HepG2 (cell line): ENCODE measurements at regions not wholly inside any gene's neighbourhood (a gene's known extent, or its start where the extent isn't known, plus 50 kb on each side); places are given as distances from the start of the nearest gene placed in this dataset.

ENCODE experiments used
- ATAC-seq: fragments of 200-7000 bp; cut with Tn5 transposase; 3 replicates; pipeline ENCODE4 v1.9.1; 2020; ENCODE audit warnings: mild to moderate bottlenecking, moderate library complexity
- BruUV-seq: library from RNA; stranded (reverse); fragments of 400-500 nt; replicated peaks from 2 replicates; lab custom pipeline; 2021; lab: Mats Ljungman, UMichigan
- CTCF ChIA-PET: fragments of 300-600 bp; formaldehyde crosslinking; extraction: SDS; loops from one replicate; lab custom pipeline; 2021; ENCODE audit warnings: low total read pairs, inconsistent platforms, low intra/inter-chr PET ratio; lab: Yijun Ruan, JAX
- POLR2A ChIA-PET: fragments of 350-600 bp; sonication (Branson Sonifier 250); formaldehyde crosslinking; loops from one replicate; lab custom pipeline; 2020; ENCODE audit warnings: antibody characterized with exemption, inconsistent platforms; lab: Yijun Ruan, JAX
- DNase-seq: peaks from one replicate; pipeline ENCODE4 v3.0.0-alpha.2; 2015; ENCODE audit warnings: low spot score
- FAIRE-seq: peaks from 3 replicates; lab custom pipeline; 2011; peaks lifted over from hg19 to GRCh38; lab: Jason Lieb, UNC
- H2AFZ ChIP-seq: one replicate; pipeline ENCODE4 v1.6.1; 2011; ENCODE audit warnings: low read length, inconsistent platforms
- H3K27ac ChIP-seq: fragments of 300-600 bp; 3 replicates; pipeline ENCODE4 v1.8.0; 2011; ENCODE audit warnings: mixed run types, mild to moderate bottlenecking, mixed read lengths, low read length, inconsistent platforms; ENCODE audit not compliant: insufficient read depth; ENCODE audit errors: extremely low read length
- H3K27me3 ChIP-seq, 2 experiments: fragments of 200-600 bp in 1 of 2; 2 replicates in 1 of 2; 3 replicates in 1 of 2; pipeline versions ENCODE4 v1.6.0 to v1.8.0; 2011; ENCODE audit warnings: low read length in 2 of 2, mild to moderate bottlenecking in 2 of 2, moderate library complexity in 2 of 2, inconsistent platforms in 1 of 2; ENCODE audit not compliant: insufficient read depth in 2 of 2, control insufficient read depth in 1 of 2
- H3K36me3 ChIP-seq, 2 experiments: fragments of 200-600 bp in 1 of 2; replicated peaks in 1 of 2; 2 replicates in 1 of 2; 3 replicates in 1 of 2; pipeline versions ENCODE4 v1.5.1 to v1.8.0; 2011; ENCODE audit warnings: low read length in 2 of 2, inconsistent platforms in 1 of 2; ENCODE audit not compliant: insufficient read depth in 2 of 2, control insufficient read depth in 1 of 2
- H3K4me1 ChIP-seq: 2 replicates; pipeline ENCODE4 v1.5.1; 2012; ENCODE audit warnings: low read length, inconsistent platforms; ENCODE audit not compliant: insufficient read depth
- H3K4me2 ChIP-seq: 2 replicates; pipeline ENCODE4 v1.6.0; 2011; ENCODE audit warnings: low read depth, low read length, inconsistent platforms
- H3K4me3 ChIP-seq, 3 experiments: fragments of 200-600 bp in 1 of 3; sonication (generic), shearing (Covaris generic) in 1 of 3; replicated peaks in 1 of 3; 2 replicates each; pipeline ENCODE4 v1.5.1; 2011 to 2016; ENCODE audit warnings: low read length in 3 of 3, inconsistent platforms in 2 of 3, low read depth in 2 of 3, mild to moderate bottlenecking in 2 of 3, control low read depth in 1 of 3, mixed read lengths in 1 of 3; ENCODE audit not compliant: insufficient read depth in 1 of 3
- H3K79me2 ChIP-seq: one replicate; pipeline ENCODE4 v1.6.1; 2011; ENCODE audit warnings: low read length, inconsistent platforms; ENCODE audit not compliant: insufficient read depth
- H3K9ac ChIP-seq: 2 replicates; pipeline ENCODE4 v1.6.0; 2011; ENCODE audit warnings: mild to moderate bottlenecking, low read depth, low read length, inconsistent platforms; ENCODE audit not compliant: insufficient read depth
- H3K9me3 ChIP-seq: 2 replicates; pipeline ENCODE4 v1.5.1; 2012; ENCODE audit warnings: mild to moderate bottlenecking, low read length
- H4K20me1 ChIP-seq: 2 replicates; pipeline ENCODE4 v1.6.0; 2011; ENCODE audit warnings: inconsistent platforms, mild to moderate bottlenecking, low read length, moderate library complexity; ENCODE audit not compliant: insufficient read depth
- ELF4 ChIP-seq: sonication (generic); formaldehyde crosslinking; IDR thresholded peaks from 2 replicates; pipeline ENCODE4 v1.5.0; 2020; ENCODE audit warnings: missing genetic modification reagents, mild to moderate bottlenecking, moderate library complexity, borderline replicate concordance
- NCOA2 ChIP-seq: sonication (generic); formaldehyde crosslinking; IDR thresholded peaks from 2 replicates; pipeline ENCODE4 v1.8.0; 2022; ENCODE audit warnings: inconsistent platforms
- POLR2G ChIP-seq: fragments of 200-400 bp; formaldehyde crosslinking; IDR thresholded peaks from 2 replicates; pipeline ENCODE4 v1.6.1; 2018; ENCODE audit warnings: mild to moderate bottlenecking, low read depth, low read length, moderate library complexity
- RFX3 ChIP-seq: IDR thresholded peaks from 2 replicates; pipeline ENCODE4 v1.6.1; 2016; ENCODE audit warnings: missing biosample characterization, missing genetic modification reagents
- ZNF329 ChIP-seq: sonication (generic); formaldehyde crosslinking; IDR thresholded peaks from 2 replicates; pipeline ENCODE4 v1.9.0; 2021; ENCODE audit warnings: low read depth, mild to moderate bottlenecking, missing genetic modification reagents
- ZNF607 ChIP-seq: sonication (generic); formaldehyde crosslinking; IDR thresholded peaks from 2 replicates; pipeline ENCODE4 v1.5.1; 2020; ENCODE audit warnings: missing genetic modification reagents, mild to moderate bottlenecking, borderline replicate concordance
- in situ Hi-C: cut with HindIII; loops from 2 replicates; pipeline ENCODE4 v1.10.0; 2017; ENCODE audit warnings: low pct_unique_long_range_greater_than_20kb; ENCODE audit not compliant: extremely low pct_ligation_motif_present
- intact Hi-C: fragments of 100-400 bp; cut with micrococcal nuclease; formaldehyde crosslinking; loops from one replicate; pipeline ENCODE4 v1.10.0; 2022; ENCODE audit not compliant: unreplicated experiment
- TF ChIP-seq, protein P1 (sequence below): sonication (generic); formaldehyde crosslinking; IDR thresholded peaks from 2 replicates; pipeline ENCODE4 v1.9.0; 2021; ENCODE audit warnings: missing genetic modification reagents, borderline replicate concordance
- TF ChIP-seq, protein P2 (sequence below): sonication (generic); formaldehyde crosslinking; IDR thresholded peaks from 2 replicates; pipeline ENCODE4 v1.4.0; 2020; ENCODE audit warnings: missing genetic modification reagents

DNA sequence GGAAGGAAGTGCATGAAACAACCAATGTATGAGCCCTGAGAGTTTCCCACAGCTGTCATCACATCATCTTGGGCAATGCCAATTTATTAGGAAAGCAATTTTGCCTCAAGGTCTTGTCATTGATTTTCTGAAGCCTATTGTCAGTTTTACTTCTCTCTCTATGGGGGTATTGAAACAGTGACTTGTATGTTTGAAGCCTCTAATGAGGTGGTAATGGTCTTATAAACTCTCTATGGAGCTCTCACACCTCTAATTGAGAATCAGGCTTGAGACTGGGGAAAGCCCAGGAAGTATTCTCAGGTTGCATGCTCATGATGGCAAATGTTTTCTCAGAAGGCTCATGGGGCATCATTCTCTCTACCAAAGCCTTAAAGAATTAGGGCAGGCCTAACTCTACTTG lies 308.2 kb upstream of the EMCN start:
- DNase-seq: no peak
- no peak overlapping the region for H2AFZ ChIP-seq
- H4K20me1 ChIP-seq: no peaks in the 10 kb centered on the region
- peaks cover 15% of the 10 kb centered on the region for H3K4me1 ChIP-seq
- intact Hi-C loops: no loop called here
- H3K4me2 ChIP-seq: no peak overlapping the region
- no peaks in the 10 kb centered on the region for H3K79me2 ChIP-seq
- H3K27me3 ChIP-seq: no peaks in the 10 kb centered on the region
- no peak overlapping the region for H3K4me3 ChIP-seq
- no peaks in the 10 kb centered on the region for H3K9me3 ChIP-seq
- no peak overlapping the region for H3K27ac ChIP-seq
- TF ChIP-seq POLR2G (no peak), ZNF607 (CRISPR knock-in tag) (no peak), NCOA2 (no peak), ELF4 (CRISPR knock-in tag) (no peak), RFX3 (CRISPR knock-in tag) (no peak), ZNF329 (CRISPR knock-in tag) (no peak)
- TF ChIP-seq, protein P1, sequence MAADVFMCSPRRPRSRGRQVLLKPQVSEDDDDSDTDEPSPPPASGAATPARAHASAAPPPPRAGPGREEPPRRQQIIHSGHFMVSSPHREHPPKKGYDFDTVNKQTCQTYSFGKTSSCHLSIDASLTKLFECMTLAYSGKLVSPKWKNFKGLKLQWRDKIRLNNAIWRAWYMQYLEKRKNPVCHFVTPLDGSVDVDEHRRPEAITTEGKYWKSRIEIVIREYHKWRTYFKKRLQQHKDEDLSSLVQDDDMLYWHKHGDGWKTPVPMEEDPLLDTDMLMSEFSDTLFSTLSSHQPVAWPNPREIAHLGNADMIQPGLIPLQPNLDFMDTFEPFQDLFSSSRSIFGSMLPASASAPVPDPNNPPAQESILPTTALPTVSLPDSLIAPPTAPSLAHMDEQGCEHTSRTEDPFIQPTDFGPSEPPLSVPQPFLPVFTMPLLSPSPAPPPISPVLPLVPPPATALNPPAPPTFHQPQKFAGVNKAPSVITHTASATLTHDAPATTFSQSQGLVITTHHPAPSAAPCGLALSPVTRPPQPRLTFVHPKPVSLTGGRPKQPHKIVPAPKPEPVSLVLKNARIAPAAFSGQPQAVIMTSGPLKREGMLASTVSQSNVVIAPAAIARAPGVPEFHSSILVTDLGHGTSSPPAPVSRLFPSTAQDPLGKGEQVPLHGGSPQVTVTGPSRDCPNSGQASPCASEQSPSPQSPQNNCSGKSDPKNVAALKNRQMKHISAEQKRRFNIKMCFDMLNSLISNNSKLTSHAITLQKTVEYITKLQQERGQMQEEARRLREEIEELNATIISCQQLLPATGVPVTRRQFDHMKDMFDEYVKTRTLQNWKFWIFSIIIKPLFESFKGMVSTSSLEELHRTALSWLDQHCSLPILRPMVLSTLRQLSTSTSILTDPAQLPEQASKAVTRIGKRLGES (CRISPR knock-in tag): no peak
- TF ChIP-seq, protein P2, sequence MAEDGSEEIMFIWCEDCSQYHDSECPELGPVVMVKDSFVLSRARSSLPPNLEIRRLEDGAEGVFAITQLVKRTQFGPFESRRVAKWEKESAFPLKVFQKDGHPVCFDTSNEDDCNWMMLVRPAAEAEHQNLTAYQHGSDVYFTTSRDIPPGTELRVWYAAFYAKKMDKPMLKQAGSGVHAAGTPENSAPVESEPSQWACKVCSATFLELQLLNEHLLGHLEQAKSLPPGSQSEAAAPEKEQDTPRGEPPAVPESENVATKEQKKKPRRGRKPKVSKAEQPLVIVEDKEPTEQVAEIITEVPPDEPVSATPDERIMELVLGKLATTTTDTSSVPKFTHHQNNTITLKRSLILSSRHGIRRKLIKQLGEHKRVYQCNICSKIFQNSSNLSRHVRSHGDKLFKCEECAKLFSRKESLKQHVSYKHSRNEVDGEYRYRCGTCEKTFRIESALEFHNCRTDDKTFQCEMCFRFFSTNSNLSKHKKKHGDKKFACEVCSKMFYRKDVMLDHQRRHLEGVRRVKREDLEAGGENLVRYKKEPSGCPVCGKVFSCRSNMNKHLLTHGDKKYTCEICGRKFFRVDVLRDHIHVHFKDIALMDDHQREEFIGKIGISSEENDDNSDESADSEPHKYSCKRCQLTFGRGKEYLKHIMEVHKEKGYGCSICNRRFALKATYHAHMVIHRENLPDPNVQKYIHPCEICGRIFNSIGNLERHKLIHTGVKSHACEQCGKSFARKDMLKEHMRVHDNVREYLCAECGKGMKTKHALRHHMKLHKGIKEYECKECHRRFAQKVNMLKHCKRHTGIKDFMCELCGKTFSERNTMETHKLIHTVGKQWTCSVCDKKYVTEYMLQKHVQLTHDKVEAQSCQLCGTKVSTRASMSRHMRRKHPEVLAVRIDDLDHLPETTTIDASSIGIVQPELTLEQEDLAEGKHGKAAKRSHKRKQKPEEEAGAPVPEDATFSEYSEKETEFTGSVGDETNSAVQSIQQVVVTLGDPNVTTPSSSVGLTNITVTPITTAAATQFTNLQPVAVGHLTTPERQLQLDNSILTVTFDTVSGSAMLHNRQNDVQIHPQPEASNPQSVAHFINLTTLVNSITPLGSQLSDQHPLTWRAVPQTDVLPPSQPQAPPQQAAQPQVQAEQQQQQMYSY (CRISPR knock-in tag): no peak
- CTCF ChIA-PET: no interaction called here
- POLR2A ChIA-PET: no interaction called here
- H3K9ac ChIP-seq: no peak overlapping the region
- in situ Hi-C loops: no loop called here
- BruUV-seq: no TSS peak
- no peaks in the 10 kb centered on the region for H3K36me3 ChIP-seq
- FAIRE-seq: no peak
- ATAC-seq: no peak
